Stimulated activated CD4-positive, alpha-beta T cell treated with anti-CD3 and anti-CD28 coated beads, Interleukin-2, amount 100 ng/mL, for 4 hours (primary cell): ENCODE measurements at regions not wholly inside any gene's neighbourhood (a gene's known extent, or its start where the extent isn't known, plus 50 kb on each side); places are given as distances from the start of the nearest gene placed in this dataset.
A peak's percentile ranks its signal among the peaks of the same experiment; 100 is the strongest.

ENCODE experiments used
- DNase-seq: peaks from one replicate; pipeline ENCODE4 v3.0.0-alpha.2; 2020; ENCODE audit warnings: low read depth

- no peak for DNase-seq
These were observed 320.4 kb upstream of the OBI1 start for GRCh38 chr13:78979349-78979748.

- peak; percentile 8 for DNase-seq
These were observed 319.5 kb upstream of the OBI1 start for GRCh38 chr13:78978381-78978998.

DNA sequence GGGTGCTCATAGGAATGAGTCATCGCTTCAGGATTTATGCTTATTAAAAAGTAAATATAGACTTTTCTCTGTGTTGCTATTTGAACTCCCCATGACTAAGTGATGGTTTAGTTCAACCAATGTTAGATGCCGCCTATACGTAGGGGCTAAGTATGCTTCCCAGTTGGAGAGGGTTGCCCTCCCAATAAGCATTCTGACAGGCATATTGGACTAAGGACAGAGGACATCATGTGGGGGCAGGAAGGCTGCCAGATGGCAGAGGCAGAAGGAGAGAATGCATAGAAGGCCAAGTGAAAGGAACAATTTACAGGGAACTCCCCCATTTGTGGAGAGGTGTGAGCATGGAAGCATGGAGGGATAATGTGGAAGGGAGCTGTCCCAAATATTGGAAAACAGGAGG, 318.4 kb upstream of the OBI1 start:
- no peak for DNase-seq

- DNase-seq = no peak
These were observed 317.7 kb upstream of the OBI1 start for GRCh38 chr13:78976696-78977095.

DNA sequence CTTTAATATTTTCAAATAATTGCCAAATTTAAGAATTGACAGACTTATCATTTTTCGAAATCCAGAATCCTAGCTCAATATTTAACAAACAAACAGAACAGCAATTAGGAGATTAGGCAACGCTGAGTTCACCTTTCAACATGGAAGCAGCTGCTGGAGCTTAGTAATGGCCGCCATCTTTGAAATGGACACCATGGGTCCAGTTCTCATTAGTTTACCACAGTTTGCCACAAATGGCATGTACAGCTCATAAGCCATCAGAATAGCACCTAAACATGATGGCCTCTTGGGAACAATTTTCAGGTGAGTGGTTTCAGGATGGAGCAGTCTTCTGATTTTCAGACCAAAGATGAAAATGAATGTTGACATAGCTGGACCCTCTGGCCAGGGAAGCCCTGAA, 313.6 kb upstream of the OBI1 start:
- DNase-seq = no peak

DNA sequence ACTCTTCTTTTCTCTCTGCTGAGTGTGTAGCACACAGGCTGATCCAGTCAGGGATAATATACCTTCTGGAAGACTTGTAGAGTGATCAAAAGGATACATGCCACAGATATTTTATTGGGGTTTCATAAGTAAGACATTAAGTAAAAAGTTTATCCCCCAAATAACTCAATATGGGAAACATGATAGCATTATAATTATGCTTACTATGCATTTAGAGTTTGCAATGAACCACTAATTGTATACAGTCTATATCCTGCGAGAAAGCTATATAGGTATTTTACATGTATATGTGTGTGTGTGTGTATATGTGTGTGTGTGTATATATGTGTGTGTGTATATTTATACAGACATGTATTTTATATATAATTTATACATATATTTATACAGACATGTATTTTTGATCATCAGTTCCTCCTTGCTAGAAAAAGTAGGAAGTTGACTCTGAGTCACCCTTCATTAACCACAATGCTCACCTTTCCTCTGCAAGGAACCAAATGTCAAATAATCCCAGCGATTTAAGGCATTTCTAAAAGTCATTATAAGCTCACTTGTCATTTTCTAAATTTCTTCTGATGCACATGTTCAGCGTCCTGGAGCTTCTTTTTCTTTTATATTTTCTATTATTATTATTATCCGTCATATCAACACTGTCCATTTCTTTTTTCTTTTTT, 312.5 kb upstream of the OBI1 start:
- no peak for DNase-seq

GRCh38 chr13:78960881-78961280, 301.9 kb upstream of the OBI1 start:
- DNase-seq = no peak

GRCh38 chr13:78958006-78958405, 299.1 kb upstream of the OBI1 start:
- no peak for DNase-seq

- DNase-seq = no peak
These were observed 281.6 kb upstream of the OBI1 start for GRCh38 chr13:78940455-78941130.

- no peak for DNase-seq
These were observed 275.4 kb upstream of the OBI1 start for GRCh38 chr13:78934336-78934735.

DNA sequence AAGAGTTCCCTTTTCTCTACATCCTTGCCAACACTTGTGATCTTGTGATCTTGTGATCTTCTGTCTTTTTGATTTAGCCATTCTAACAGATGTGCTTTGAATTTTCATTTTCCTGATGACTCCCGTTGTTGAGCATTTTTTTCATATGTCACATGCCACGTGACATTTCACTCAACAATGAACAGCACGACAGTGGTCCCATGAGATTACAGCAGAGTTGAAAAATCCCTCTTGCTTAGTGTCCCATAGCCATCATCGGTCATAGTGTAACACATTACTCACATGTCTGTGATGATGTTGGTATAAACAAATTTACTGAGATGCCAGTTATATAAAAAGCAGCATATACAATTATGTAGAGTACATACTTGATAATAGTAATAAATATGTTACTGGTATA, 256.1 kb upstream of the OBI1 start:
- DNase-seq = no peak

DNA sequence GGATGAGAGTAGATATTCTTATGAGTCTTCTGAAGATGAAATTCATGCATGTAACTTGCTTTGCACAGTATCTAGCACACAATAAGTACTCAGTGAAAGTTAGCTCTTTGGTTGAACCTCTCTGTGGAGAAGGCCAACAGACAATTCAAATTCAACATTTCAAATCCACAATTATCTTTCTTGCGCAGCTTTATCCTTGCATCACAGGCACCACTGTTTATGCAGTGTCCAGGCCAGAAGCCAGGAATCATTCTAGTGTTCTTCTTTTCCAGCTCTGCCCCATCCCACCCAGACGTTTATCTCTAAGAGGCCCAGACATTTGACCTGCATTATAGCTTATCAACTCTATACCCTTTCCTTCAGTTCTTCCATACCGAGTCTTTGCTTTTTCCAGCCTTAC, 254.7 kb upstream of the OBI1 start:
- DNase-seq = no peak

- no peak for DNase-seq
These were observed 251.2 kb upstream of the OBI1 start for GRCh38 chr13:78910147-78910546.

DNA sequence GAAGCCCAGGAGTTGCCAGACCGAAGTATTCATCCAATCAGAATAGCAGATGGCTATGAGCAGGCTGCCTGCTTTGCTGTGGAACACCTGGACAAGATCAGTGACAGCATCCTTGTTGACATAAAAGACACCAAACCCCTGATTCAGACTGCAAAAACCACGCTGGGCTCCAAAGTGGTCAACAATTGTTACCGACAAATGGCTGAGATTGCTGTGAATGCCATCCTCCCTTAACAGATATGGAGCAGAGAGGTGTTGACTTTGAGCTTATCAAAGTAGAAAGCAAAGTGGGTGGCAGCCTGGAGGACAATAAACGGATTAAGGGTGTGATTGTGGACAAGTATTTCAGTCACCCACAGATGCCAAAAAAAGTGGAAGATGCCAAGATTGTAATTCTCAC, 250.3 kb upstream of the OBI1 start:
- no peak for DNase-seq

DNA sequence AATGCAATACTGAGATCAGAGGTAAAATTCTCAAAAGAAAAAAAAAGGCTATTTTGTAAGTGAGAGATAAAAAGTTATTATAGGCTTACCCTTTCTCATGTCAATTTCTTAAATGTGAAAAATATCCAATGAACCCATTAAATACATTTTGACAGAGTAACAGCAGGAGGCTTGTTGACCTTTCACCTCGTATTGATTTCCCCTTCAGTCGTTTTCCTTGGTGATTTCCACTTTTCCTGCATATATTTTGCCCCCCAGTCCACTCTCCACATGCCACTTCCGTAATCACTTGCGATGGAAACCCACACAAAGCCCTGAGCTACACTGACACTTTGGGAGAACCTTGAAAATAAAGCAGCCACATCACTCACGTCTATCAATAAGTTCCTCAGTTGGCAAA, 248.1 kb upstream of the OBI1 start:
- no peak for DNase-seq

- no peak for DNase-seq
These were observed 238.2 kb upstream of the OBI1 start for GRCh38 chr13:78897200-78897599.

DNA sequence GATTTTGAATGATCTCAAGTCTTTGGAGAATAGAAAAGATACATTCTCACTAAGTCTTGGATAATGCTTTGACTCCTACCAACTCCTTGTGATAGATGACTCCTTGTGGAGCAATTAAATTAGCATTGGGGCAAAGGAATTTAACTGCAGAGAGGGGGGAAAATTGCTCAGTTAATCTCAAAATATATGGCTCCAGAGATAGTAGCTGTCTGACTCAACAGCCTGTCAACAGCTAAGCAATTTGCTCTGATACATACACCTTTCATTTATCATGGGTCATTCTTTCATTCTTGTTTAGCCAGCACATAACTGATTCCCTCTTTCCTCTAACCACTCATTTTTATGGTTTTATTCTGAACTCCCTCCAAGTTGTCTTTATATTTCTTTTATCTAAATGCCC, 225.6 kb upstream of the OBI1 start:
- no peak for DNase-seq

DNA sequence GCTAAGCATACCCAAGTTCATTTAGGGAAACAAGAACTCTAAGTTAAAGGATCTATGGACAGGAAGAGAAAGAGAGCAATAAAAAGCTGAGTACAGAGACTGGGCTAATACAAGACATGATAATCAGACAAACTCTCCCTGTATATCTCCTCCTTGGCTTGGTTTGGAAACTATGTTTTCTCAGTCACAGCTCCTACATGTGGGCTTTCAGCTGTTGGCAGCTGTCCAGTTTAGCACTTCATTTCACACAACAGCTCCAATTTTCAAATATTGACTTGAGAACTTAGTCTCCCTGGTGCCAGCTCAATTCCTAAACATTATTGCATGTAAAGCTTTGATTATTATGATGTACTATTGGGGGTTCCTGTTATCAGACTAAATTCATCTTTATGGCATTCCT, 222.8 kb upstream of the OBI1 start:
- DNase-seq = no peak

DNA sequence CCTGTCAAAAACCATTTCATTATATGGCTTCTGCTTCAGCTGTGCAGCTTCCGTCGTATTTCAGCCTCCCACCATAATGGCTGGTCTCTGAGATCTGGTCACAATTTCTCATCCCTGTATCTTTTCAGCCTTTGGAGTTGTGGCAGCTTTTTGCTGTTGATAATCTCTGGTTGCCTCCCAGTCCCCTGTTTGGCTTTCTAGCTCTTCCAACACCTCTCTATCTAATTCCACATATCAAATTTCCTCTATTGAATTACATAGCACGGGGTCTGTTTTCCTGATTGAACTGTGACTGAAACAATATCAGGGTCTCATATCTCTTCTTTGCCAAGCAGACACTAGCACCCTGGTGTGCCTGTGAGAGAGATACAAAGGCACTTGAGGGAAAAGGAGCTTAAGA, 222.1 kb upstream of the OBI1 start:
- DNase-seq = no peak

GRCh38 chr13:78876915-78877549, 218.1 kb upstream of the OBI1 start:
- no peak for DNase-seq

DNA sequence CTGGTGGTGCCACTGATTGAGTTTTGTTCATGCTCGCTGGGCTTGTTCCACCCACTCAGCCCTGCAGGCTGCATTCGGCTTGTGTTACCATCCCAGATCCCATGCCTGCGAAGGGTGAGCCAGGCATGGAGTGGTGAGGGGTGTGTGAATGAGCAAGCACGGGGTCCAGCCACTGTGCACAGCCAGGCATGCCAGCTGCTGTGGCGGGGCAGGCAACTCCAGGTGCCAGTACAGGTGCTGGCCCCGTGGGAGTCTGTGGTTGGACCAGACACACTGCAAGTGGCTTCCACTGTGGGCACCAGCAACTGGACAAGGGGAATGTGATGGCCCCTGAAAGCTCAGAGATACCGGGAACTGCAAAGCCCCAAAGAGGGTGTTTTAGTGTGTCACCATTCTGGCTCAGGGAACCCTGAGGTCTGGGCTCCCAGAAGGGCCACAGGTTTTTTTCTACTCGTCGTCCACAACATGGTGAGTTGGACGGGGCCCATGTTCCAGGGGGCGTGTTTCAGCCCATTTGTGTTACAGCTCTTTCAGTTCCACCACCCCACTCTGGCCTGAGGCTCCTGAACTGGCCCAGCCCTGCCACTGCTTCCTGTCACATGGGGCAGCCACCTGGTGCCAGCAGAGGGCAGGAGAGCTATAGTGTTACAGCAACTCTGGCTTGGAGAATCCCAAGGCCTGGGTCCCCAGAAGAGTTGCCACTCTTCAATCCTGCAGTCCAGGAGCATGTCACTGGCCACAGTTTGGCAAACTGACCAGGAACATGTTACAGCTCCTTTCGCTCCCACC, 217.0 kb upstream of the OBI1 start:
- DNase-seq = no peak

DNA sequence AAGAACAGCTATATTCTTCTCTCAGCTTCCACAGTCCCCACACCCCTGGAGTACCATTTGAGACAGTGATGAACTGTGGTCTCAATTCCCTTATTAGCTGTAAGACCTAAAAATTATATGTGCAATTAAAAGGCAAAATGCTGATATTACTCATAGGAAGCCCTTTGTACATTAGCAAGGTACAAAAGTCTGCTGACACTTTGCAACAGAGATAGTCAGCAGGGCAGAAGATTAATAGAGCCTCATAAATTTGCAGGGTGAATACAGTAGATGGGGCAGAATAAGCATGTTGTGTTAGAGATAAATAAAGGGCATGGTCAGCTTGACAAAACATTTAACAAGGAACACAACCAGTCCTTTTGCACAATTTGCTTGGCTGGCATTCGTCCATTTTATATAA, 210.0 kb upstream of the OBI1 start:
- no peak for DNase-seq
